SIG-M5 treated with dmso at 0.1 percent for 504 hours (cell line): ENCODE measurements at regions not wholly inside any gene's neighbourhood (a gene's known extent, or its start where the extent isn't known, plus 50 kb on each side); places are given as distances from the start of the nearest gene placed in this dataset.

Experiments
- DNase-seq: peaks from one replicate; lab custom pipeline; 2025; ENCODE audit not compliant: unreplicated experiment; lab: John Stamatoyannopoulos, UW

- no peak for DNase-seq
Observed at GRCh38 chr2:2565671-2566070, 234.6 kb upstream of the MYT1L start.

- DNase-seq: no peak
Observed at GRCh38 chr2:2564300-2565078, 233.4 kb upstream of the MYT1L start.

GRCh38 chr2:2563309-2563860 is 232.3 kb upstream of the MYT1L start:
- no peak for DNase-seq

DNA sequence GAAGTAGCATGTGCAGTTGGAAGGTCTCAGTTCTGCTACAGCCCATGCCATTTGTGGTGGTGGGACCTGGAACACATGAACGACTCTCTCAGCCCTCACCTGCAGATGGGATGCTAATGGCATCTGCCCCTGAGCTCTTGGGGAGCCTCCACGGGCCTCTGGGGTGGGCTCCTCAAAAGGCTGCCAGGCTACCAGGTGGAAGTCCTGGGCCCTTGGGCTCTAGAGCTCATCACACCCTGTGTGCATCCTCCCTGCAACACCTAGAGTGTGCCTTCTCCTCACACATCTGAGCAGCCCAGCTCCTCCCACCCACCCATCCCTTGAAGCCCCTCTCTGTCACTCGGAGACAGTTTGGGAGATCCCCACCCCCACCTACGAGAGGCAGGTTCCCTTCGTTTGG is 231.8 kb upstream of the MYT1L start:
- no peak for DNase-seq

- no peak for DNase-seq
Observed at GRCh38 chr2:2561346-2562095, 230.4 kb upstream of the MYT1L start.

DNA sequence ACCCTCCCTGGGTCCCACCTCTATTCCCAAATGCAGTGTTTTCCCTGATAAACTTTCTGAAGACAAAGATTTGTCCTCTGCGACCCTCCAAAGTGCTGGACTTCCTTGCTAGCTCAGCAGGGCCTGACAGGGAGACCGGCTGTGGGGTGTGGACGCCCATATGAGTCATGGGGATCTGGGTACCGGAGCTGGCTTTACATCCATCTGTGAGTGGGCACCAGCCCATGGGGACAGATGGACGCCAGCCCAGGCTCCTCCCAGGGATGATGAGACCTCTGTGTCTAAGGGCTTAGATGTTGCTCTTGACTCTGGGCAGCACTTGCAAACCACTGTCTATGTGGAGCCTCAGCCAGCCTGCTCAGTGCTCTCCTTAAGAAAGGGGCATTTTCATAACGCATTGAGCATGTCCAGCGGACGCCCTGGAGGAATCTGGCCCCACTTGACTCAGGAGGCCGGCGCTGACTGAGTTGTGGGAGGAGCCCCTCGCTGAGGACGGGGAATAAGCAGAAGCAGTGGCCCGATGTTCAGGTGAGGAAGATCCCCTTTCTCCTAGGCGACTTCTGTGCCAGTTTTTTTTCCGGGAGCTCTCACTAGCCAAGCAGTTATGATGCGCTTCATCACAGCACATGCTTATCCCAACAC is 229.4 kb upstream of the MYT1L start:
- DNase-seq: no peak

DNA sequence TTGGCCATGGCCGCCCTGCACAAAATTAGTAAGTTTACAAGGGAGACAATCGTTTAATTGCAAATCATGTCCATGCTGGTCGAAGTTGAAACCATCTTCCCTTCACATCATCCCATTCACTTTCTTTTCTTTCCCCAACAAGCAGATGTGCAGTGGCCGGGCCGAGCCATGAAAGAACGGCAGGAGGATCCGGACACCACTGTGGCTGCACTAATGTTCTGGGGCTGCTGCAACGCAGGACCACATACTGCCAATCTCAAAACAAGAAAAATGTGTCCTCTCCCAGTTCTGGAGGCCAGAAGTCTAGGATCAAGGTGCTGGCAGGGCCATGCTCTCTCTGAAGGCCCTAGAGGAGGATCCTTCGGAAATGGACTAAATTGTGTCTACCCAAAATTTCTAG is 227.4 kb upstream of the MYT1L start:
- no peak for DNase-seq

DNA sequence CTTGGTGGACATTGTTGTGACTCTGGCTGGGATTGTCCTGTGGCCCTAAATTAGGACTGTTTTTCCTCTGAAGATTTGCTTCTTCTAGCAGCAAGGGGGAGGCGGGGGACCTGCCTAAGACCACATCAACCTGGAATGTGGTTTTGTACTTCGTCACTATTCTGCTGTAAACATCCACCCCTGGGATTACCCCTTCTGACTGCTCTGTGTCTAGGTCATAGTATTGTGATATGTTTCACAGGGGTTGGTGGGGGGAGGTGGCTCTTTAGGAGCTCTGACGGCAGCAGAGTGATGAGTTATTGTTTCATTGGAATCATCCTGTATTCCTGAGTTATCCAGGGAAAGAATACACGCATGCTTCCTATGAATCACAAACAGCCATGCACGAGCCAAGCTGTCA is 226.4 kb upstream of the MYT1L start:
- no peak for DNase-seq

DNA sequence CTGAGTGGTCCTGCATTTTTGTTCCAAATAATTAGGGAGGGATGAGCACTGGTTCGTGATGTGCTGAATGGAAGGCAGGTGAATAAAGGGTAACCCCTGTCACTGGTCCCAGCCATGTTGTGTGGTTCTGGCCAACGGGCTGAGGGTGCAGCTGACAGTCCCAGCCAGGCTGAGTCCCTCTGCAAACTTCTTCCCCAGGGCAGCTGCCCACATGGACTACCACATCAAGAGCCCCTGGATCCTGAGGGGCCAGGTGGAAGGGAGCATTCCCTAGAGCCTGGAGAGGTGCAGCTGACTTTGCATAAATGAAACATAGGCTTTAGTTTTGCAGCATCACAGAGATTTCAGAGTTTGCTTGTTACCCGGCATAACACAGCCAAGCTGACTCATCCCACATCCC is 219.8 kb upstream of the MYT1L start:
- no peak for DNase-seq

DNA sequence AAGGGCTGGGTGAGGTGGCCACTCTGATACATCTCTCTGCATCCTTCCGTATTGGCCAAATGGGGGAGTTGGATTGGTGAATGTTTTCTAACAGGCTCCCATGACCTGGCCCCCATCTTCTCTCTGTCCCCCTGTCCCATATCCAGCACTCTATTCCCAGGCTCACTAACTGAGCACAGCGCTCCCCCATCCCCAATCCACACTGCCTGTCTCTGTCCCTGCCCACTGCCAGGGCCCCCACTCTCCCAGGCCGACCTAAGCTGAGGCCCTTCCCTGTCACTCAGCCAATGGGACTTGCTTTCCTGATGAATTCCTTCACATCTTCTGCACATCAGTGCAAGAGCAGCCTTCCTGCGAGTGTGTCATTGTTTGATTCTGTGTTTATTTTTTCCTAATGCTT is 216.8 kb upstream of the MYT1L start:
- no peak for DNase-seq

GRCh38 chr2:2547451-2547850 is 216.4 kb upstream of the MYT1L start:
- no peak for DNase-seq

- DNase-seq: no peak
Observed at GRCh38 chr2:2546046-2546445, 215.0 kb upstream of the MYT1L start.

- no peak for DNase-seq
Observed at GRCh38 chr2:2542966-2543611, 212.0 kb upstream of the MYT1L start.

GRCh38 chr2:2542316-2542715 is 211.2 kb upstream of the MYT1L start:
- DNase-seq: no peak

- DNase-seq: no peak
Observed at GRCh38 chr2:2540406-2540805, 209.3 kb upstream of the MYT1L start.

DNA sequence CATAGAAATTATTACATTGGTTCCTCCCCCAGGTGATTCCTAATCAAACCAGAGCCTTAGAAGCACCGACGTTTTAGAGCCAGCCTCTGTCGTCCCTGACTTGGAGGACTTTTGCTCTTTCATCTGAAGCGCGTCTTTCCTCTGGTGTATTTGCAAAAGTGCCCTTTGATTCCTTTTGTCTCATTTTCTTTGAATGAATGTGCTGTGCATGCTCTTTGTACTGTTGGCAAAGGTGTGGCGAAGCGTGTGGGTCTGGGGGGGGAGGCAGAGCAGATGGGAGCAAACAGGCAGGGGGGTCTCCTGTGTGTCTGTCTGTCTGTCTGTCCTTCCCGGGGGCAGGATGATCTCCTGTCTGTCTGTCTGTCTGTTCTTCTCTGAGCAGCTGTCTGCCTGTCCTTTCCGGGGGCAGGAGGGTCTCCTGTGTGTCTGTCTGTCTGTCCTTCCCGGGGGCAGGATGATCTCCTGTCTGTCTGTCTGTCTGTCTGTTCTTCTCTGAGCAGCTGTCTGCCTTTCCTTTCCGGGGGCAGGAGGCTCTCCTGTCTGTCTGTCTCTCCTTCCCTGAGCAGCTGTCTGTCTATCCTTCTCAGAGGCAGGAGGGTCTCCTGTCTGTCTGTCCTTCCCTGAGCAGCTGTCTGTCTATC is 205.5 kb upstream of the MYT1L start:
- no peak for DNase-seq

- no peak for DNase-seq
Observed at GRCh38 chr2:2530334-2530733, 199.3 kb upstream of the MYT1L start.

DNA sequence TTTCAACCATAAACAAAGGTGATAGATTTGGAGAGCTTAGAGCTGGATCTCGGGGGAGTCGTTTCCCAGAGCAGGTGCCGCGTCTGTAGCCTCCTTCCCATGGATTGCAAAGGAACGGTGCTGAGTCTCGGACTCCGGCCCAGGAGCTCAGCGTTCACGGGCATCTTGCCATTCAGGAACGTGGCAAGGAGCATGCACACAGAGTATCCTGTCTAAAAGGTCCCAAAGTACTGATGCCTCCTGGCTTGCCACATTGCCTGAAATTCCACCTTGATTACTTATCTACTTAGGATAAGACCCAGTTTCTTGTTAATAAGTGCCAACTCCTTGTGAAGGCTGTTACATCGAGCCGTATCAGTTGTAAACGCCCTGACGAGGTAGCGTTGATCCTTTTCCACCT is 197.8 kb upstream of the MYT1L start:
- no peak for DNase-seq

DNA sequence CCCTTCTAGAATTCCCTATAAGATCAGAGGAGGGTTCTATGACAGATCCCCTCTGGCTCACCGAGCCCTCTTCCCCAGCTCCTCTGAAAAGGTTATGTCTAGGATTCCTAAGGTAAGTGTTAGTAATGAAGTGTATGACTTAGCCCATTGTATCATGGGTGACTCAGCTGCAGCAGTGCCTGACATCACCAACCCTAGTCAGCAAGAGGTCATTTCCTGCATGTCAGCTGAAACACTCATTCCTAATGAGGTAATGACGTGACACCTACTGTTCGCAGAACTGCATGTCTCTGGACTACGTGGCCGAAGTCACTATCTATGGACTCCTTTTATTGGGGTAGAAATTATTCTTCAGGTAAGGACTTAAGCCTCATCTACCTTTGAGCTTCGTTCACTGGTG is 196.1 kb upstream of the MYT1L start:
- no peak for DNase-seq

GRCh38 chr2:2524348-2524941 is 193.4 kb upstream of the MYT1L start:
- no peak for DNase-seq
